Neutrophil (primary cell): ENCODE measurements at regions not wholly inside any gene's neighbourhood (a gene's known extent, or its start where the extent isn't known, plus 50 kb on each side); places are given as distances from the start of the nearest gene placed in this dataset.

Experiments
- H3K27ac ChIP-seq: fragments of 200-600 bp; sonication (generic); 2 replicates; pipeline ENCODE4 v1.5.1; 2016; ENCODE audit warnings: mild to moderate bottlenecking, moderate library complexity
- H3K27me3 ChIP-seq: fragments of 200-600 bp; sonication (generic); 2 replicates; pipeline ENCODE4 v1.6.0; 2016; ENCODE audit warnings: mild to moderate bottlenecking
- H3K36me3 ChIP-seq: fragments of 200-600 bp; sonication (generic); 2 replicates; pipeline ENCODE4 v1.5.1; 2017
- H3K4me1 ChIP-seq, 2 experiments: fragments of 200-600 bp in 1 of 2; sonication (generic) in 1 of 2; 1 replicate in 1 of 2; 2 replicates in 1 of 2; pipeline versions ENCODE4 v1.5.1 to v1.6.1; 2013 to 2016; ENCODE audit warnings: low read depth in 1 of 2, low read length in 1 of 2, mild to moderate bottlenecking in 1 of 2, moderate library complexity in 1 of 2; ENCODE audit not compliant: control insufficient read depth in 1 of 2, insufficient read depth in 1 of 2
- H3K4me3 ChIP-seq, 2 experiments: fragments of 200-600 bp in 1 of 2; sonication (generic) in 1 of 2; 1 replicate in 1 of 2; 2 replicates in 1 of 2; pipeline ENCODE4 v1.5.1; 2013 to 2016; ENCODE audit warnings: low read depth in 1 of 2, low read length in 1 of 2, mild to moderate bottlenecking in 1 of 2, moderate library complexity in 1 of 2
- H3K9me3 ChIP-seq: fragments of 200-600 bp; sonication (generic); 2 replicates; pipeline ENCODE4 v1.5.1; 2016
- TF ChIP-seq, protein P1 (sequence below): fragments of 200-600 bp; sonication (generic); IDR thresholded peaks from 2 replicates; pipeline ENCODE4 v1.5.1; 2016; ENCODE audit warnings: antibody characterized with exemption

GRCh38 chr11:82384308-82384707, 349.4 kb downstream of the FAM181B start:
- H3K27ac ChIP-seq: no peak overlapping the region
- H3K27me3 ChIP-seq: no peaks in the 10 kb centered on the region
- H3K9me3 ChIP-seq: no peaks in the 10 kb centered on the region
- TF ChIP-seq, protein P1, sequence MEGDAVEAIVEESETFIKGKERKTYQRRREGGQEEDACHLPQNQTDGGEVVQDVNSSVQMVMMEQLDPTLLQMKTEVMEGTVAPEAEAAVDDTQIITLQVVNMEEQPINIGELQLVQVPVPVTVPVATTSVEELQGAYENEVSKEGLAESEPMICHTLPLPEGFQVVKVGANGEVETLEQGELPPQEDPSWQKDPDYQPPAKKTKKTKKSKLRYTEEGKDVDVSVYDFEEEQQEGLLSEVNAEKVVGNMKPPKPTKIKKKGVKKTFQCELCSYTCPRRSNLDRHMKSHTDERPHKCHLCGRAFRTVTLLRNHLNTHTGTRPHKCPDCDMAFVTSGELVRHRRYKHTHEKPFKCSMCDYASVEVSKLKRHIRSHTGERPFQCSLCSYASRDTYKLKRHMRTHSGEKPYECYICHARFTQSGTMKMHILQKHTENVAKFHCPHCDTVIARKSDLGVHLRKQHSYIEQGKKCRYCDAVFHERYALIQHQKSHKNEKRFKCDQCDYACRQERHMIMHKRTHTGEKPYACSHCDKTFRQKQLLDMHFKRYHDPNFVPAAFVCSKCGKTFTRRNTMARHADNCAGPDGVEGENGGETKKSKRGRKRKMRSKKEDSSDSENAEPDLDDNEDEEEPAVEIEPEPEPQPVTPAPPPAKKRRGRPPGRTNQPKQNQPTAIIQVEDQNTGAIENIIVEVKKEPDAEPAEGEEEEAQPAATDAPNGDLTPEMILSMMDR: no peak
- H3K4me1 ChIP-seq: no peaks in the 10 kb centered on the region
- H3K36me3 ChIP-seq: no peaks in the 10 kb centered on the region
- H3K4me3 ChIP-seq: no peak overlapping the region

DNA sequence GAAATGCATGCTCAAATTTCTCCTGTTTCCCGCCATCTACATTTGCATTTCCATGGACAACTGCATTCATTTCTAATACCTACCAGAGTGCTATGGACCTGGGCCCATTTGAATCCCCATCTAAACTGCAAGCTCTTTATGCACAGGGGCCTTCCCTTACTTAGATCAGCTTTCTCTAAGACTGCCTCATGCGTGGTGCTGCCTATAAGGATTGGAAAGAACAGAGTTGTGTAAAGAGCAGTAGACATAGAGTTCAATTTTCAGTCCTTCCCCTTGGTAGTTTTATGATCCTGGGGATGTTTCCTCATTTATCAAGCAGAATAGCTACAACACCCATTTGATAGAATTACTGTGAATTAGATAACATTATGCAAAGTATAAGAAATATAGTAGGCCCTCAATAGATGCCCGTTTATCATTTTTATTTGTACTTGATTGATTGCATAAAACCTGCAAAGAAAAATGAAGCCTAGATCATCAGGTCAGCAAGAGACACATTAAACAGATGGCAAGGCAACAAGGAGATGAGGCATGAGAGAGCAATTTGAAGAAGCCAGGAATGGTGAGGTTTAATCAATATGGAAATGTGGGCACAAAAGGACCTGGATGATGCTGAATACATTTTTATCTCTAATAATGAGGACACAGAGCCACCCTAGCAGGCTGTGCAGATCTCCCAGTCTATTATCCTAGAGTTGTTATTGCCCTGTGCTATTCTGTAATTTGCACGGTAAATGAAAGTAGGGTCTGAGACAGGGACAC, 359.7 kb downstream of the FAM181B start:
- TF ChIP-seq, protein P1: no peak
- no peak overlapping the region for H3K4me3 ChIP-seq
- H3K27ac ChIP-seq: no peak overlapping the region
- no peaks in the 10 kb centered on the region for H3K4me1 ChIP-seq
- no peaks in the 10 kb centered on the region for H3K27me3 ChIP-seq
- H3K36me3 ChIP-seq: no peaks in the 10 kb centered on the region
- H3K9me3 ChIP-seq: no peaks in the 10 kb centered on the region

- H3K4me1 ChIP-seq: no peaks in the 10 kb centered on the region
- H3K27ac ChIP-seq: no peak overlapping the region
- no peak overlapping the region for H3K4me3 ChIP-seq
- no peaks in the 10 kb centered on the region for H3K27me3 ChIP-seq
- no peaks in the 10 kb centered on the region for H3K9me3 ChIP-seq
- no peaks in the 10 kb centered on the region for H3K36me3 ChIP-seq
- TF ChIP-seq, protein P1: no peak
These were observed 368.3 kb downstream of the FAM181B start for GRCh38 chr11:82365351-82365750.

DNA sequence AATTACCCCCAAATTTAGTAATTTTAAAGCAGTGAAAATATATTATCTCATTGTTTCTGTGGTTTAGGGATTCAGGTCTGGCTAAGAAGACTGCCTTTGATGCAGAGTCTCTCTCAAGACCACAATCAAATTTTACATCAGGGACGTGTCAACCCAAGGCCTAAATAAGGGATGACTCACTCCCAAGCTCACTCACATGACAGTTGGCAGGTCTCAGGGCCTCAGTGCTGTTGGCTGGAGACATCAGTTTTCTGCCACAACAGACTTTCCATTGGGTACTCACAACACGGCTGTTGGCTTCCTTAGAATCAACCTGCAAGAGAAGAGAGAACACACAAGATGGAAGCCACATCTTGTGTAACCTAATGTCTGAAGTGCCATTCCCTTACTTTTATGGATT, 377.3 kb downstream of the FAM181B start:
- H3K4me1 ChIP-seq: no peaks in the 10 kb centered on the region
- no peak overlapping the region for H3K27ac ChIP-seq
- H3K27me3 ChIP-seq: no peaks in the 10 kb centered on the region
- no peaks in the 10 kb centered on the region for H3K9me3 ChIP-seq
- no peaks in the 10 kb centered on the region for H3K36me3 ChIP-seq
- TF ChIP-seq, protein P1: no peak
- no peak overlapping the region for H3K4me3 ChIP-seq

DNA sequence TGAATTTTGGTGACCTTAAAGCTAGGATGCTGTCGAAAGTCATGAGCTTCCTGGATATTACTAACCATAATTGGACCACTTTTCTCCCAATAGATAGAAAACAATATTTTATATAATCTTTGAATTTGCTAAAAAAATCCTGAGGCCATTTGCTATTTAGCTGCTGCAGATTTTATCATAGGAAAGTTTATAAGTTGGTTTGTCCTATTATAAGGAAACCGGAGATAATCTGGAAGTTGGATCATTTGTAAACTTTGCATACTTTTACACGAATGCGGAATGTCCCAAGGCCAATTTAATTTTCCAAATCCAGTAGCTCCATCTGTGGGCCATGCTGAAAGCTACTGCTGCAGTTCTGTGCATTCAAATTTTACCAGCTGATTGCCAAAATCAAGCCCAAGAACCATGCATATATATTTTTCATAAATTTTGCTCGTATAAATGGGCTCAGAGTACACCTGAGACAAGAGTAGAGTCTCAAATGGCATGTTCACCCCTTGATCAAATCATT, 378.3 kb downstream of the FAM181B start:
- no peaks in the 10 kb centered on the region for H3K9me3 ChIP-seq
- TF ChIP-seq, protein P1: no peak

More for the DNA sequence above, 378.3 kb downstream of the FAM181B start:
- Histone ChIP-seq H3K4me3 (no peak overlapping the region), H3K36me3 (no peaks in the 10 kb centered on the region), H3K27me3 (no peaks in the 10 kb centered on the region), H3K4me1 (no peaks in the 10 kb centered on the region), H3K27ac (no peak overlapping the region)
